Uterus (tissue), 3 donors: ENCODE measurements at regions not wholly inside any gene's neighbourhood (a gene's known extent, or its start where the extent isn't known, plus 50 kb on each side); places are given as distances from the start of the nearest gene placed in this dataset.
A peak's percentile ranks its signal among the peaks of the same experiment; 100 is the strongest.

Source experiments
- DNase-seq, 2 donors: peaks; one replicate each; pipeline ENCODE4 v3.0.0-alpha.2; 2019 to 2020
- H3K27ac ChIP-seq, 2 donors: fragments of 200-600 bp; sonication (generic); 1 replicate in 1 of 2; 2 replicates in 1 of 2; pipeline ENCODE4 v1.5.1; 2016 to 2018
- H3K27me3 ChIP-seq, 2 donors: fragments of 200-600 bp; sonication (generic); one replicate each; pipeline ENCODE4 v1.5.1; 2018 to 2019; ENCODE audit warnings: control low read depth in 1 of 2
- H3K36me3 ChIP-seq, 2 donors: fragments of 200-600 bp; sonication (generic); one replicate each; pipeline ENCODE4 v1.5.1; 2019; ENCODE audit warnings: control low read depth in 1 of 2
- H3K4me1 ChIP-seq, 2 donors: fragments of 200-600 bp; sonication (generic); one replicate each; pipeline ENCODE4 v1.5.1; 2018 to 2019; ENCODE audit warnings: control low read depth in 1 of 2
- H3K4me3 ChIP-seq, 2 donors: fragments of 200-600 bp; sonication (generic); 1 replicate in 1 of 2; 2 replicates in 1 of 2; pipeline ENCODE4 v1.5.1; 2018 to 2019; ENCODE audit warnings: mild to moderate bottlenecking in 1 of 2
- H3K9me3 ChIP-seq, 2 donors: fragments of 200-600 bp; sonication (generic); one replicate each; pipeline ENCODE4 v1.5.1; 2019; ENCODE audit warnings: control low read depth in 1 of 2
- CTCF ChIP-seq, 4 experiments: fragments of 200-600 bp in 2 of 4; fragments of 450-650 bp in 2 of 4; sonication (generic) in 2 of 4; IDR thresholded peaks; one replicate each; pipeline ENCODE4 v1.5.1; 2016 to 2019; ENCODE audit warnings: antibody characterized with exemption in 4 of 4, mild to moderate bottlenecking in 2 of 4, moderate library complexity in 1 of 4
- POLR2A ChIP-seq, 2 donors: fragments of 450-650 bp; IDR thresholded peaks; one replicate each; pipeline ENCODE4 v1.6.1; 2016; ENCODE audit warnings: antibody characterized with exemption in 2 of 2, mild to moderate bottlenecking in 1 of 2, moderate library complexity in 1 of 2
- intact Hi-C: fragments of 100-400 bp; cut with DNase I; formaldehyde crosslinking; loops from one replicate; pipeline ENCODE4 v1.15.1; 2023; ENCODE audit warnings: low total_unique reads
- donor health status: DM: yes; HTN: yes; CAD: no.

GRCh38 chr12:123061441-123062205, 81.1 kb downstream of the ARL6IP4 start:
- Histone ChIP-seq H3K4me3 (no peak overlapping the region), H3K36me3 (no peaks in the 10 kb centered on the region), H3K4me1 (peaks cover 21 to 32% of the 10 kb centered on the region in 2 donors), H3K9me3 (no peaks in the 10 kb centered on the region), H3K27ac (peak overlapping the region in 1 of 2 donors; percentile 59), H3K27me3 (no peaks in the 10 kb centered on the region)
- no peak for TF ChIP-seq CTCF (IDR thresholded peaks at IDR 0.05)
- TF ChIP-seq POLR2A (IDR thresholded peaks at IDR 0.05): no peak
- intact Hi-C loops: no loop called here
- DNase-seq: no peak

DNA sequence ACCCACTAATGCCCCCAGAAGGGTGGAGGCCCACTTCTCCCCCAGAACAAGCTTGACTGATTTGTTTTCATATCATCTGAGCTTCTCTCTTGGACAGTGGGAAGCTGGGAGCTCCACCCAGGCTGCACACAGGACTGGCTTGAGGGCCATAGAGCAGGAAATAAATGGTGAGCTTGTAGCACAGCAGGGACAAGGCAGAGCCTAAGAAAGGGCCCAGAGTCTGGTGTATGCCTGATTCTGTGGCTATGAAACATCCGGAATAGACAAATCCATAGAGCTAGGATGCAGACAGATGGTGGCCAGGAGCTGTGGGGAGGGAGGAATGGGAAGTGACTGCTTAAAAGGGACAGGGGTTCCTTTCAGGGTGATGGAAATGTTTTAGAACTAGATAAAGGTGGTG, 79.0 kb downstream of the ARL6IP4 start:
- no peak for DNase-seq
- peak overlapping the region; percentile 13 to 43 for H3K27ac ChIP-seq
- no peaks in the 10 kb centered on the region for H3K36me3 ChIP-seq
- H3K9me3 ChIP-seq: no peaks in the 10 kb centered on the region
- H3K4me3 ChIP-seq: no peak overlapping the region
- intact Hi-C loops: no loop called here
- TF ChIP-seq CTCF (IDR thresholded peaks at IDR 0.05) (no peak), POLR2A (IDR thresholded peaks at IDR 0.05) (no peak)
- no peaks in the 10 kb centered on the region for H3K27me3 ChIP-seq
- H3K4me1 ChIP-seq: peaks cover 14 to 21% of the 10 kb centered on the region in 2 donors

DNA sequence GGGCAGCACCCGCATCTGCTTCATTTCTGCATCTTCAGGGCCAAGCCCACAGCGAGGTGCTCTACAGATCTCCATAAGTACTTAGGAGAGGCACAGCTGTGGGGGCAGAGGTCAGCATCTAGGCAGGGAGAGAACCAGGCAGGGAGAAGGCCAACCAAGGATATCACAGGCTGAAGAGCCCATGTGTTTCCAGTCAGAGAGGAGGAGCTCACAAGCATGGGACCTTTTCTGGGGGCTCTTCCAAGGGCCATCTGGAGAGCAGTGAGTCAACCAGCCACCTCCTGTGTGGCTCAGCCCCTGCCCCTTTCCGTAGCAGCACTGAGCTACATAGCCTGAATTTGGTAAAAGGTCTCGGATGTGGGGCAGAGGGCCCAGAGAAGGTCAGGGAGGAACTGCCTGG, 78.5 kb downstream of the ARL6IP4 start:
- H3K9me3 ChIP-seq: no peaks in the 10 kb centered on the region
- TF ChIP-seq CTCF (IDR thresholded peaks at IDR 0.05): no peak
- TF ChIP-seq POLR2A (IDR thresholded peaks at IDR 0.05): no peak
- DNase-seq: no peak
- H3K27me3 ChIP-seq: no peaks in the 10 kb centered on the region
- intact Hi-C loops: no loop called here
- H3K4me1 ChIP-seq: peaks cover 12 to 18% of the 10 kb centered on the region in 2 donors
- H3K36me3 ChIP-seq: no peaks in the 10 kb centered on the region
- no peak overlapping the region for H3K4me3 ChIP-seq
- H3K27ac ChIP-seq: peak overlapping the region; percentile 13 to 43

DNA sequence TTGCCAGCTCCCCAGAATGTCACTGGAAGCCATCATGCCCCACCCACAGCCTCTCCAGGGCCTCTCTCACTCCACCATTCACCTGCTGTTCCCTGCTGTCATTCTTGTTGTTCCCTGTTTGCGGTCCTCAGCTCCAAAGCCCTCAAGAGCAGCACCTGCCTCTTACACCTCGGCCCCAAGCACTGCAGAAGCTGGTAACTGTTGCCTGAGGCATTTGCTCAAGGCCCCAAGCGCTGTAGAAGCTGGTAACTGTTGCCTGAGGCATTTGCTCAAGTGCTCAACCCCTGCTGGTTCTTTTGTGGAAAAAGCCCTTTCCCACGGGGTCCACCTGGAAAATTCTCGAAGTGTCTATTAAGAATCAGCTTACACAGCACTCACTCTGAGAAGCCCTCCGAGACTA, 78.0 kb downstream of the ARL6IP4 start:
- H3K4me1 ChIP-seq: peaks cover 11 to 13% of the 10 kb centered on the region in 2 donors
- intact Hi-C loops: no loop called here
- H3K27ac ChIP-seq: no peak overlapping the region

More for the DNA sequence above, 78.0 kb downstream of the ARL6IP4 start:
- H3K9me3 ChIP-seq: no peaks in the 10 kb centered on the region
- H3K27me3 ChIP-seq: no peaks in the 10 kb centered on the region
- no peak overlapping the region for H3K4me3 ChIP-seq
- DNase-seq: no peak
- no peaks in the 10 kb centered on the region for H3K36me3 ChIP-seq
- no peak for TF ChIP-seq CTCF (IDR thresholded peaks at IDR 0.05)
